SHP77 (cell line): ENCODE measurements at regions not wholly inside any gene's neighbourhood (a gene's known extent, or its start where the extent isn't known, plus 50 kb on each side); places are given as distances from the start of the nearest gene placed in this dataset.
"Not testable (repeated sequence)": the region's sequence is repeated elsewhere in the genome, so short reads cannot be mapped to it uniquely, and the experiment has no call there.

ENCODE experiments used
- DNase-seq, 2 experiments: peaks; one replicate each; lab custom pipeline; 2025; lab: John Stamatoyannopoulos, UW

- no peak for DNase-seq
Observed at GRCh38 chr11:23555085-23555484, 694.8 kb upstream of the CCDC179 start.

GRCh38 chr11:23556163-23556750, 696.0 kb upstream of the CCDC179 start:
- DNase-seq: no peak

- no peak for DNase-seq
Observed at GRCh38 chr11:23563591-23563990, 703.3 kb upstream of the CCDC179 start.

DNA sequence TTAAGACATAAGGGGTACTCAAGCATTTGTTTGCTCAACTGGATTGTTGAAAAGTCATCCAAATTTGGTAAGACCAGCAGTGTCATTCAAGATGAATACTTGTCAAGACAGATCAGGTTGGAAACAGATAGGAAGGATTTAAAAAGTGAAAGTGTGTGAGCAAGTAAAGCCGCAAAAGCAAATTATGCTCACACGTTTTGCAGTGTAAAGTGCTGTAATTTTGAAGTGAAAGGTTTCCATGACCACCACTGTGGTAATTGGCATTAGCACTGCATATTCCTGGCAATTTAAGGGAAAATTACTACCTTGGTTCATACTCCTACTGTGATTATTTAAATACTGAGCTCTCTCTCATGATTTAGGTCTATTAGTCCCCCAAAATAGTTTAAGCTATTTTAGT, 704.1 kb upstream of the CCDC179 start:
- DNase-seq: no peak

- no peak for DNase-seq
Observed at GRCh38 chr11:23569134-23569533, 708.9 kb upstream of the CCDC179 start.

DNA sequence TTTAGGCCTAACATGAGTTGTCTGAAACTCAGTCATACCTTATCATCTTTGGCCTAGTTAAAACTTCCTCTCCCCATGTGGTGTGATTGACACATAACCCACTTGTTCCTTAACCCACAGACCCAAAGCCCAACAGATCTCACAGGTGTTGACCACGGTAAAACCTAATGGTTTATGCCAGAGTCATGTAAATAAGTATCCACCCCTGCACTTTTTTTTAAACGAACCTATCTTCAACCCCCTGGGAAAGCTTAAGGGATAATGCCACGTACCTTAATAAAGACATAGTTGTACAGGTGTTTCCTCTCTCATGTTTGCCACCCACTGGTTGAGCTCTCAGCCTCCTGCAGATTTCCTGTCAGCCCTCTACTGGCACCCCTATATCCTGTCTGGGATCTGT, 709.3 kb upstream of the CCDC179 start:
- no peak for DNase-seq

DNA sequence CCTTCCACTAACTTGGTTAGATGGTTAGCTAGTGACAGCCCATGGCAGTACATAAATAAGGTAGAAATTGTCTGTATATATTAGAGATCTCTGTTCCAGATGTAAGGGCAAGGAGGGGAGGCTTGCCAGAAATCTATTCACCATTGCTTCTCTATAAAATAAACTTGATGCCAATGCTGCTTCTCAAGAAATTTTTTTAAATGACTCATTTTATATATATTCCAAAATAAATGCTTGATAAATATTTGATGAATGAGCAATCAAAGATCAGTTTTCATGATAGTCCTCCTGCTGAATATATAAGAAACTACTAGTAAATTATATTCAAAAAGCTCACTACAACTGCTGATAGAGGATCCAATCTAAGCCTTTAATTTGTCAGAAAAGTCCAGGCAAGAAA, 710.6 kb upstream of the CCDC179 start:
- DNase-seq: no peak

DNA sequence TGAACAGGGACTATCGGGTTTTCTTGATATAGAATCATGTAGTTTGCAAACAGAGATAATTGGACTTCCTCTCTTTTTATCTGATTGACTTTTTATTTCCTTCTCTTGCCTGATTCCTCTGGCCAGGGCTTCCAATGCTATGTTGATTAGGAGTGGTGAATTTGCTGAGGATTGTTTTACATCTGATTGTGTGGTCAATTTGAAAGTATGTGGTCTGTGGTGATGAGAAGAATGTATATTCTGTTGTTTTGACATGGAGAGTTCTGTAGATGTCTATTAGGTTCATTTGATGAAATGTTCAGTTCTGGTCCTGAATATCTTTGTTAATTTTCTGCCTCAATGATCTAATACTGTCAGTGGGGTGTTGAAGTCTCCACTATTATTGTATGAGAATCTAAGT, 713.2 kb upstream of the CCDC179 start:
- no peak for DNase-seq

- DNase-seq: no peak
Observed at GRCh38 chr11:23574149-23574548, 713.9 kb upstream of the CCDC179 start.

DNA sequence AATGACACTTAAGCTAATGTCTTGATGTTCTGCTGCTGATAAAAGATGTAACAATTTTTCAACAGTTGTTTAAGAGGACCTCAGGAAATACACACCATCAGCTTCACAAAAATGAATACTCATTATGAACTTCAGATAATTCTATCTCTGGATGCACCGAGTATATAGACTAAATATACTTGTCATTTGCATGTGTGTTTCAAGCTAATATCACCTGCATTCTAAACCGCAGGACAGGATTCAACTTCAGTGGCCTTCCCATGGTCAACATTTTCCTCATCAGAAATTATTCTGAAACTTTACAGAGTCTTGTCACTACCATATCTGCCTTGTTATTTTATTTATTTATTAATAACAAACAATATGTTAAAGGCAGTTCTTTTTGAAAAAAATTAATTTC, 717.0 kb upstream of the CCDC179 start:
- no peak for DNase-seq

DNA sequence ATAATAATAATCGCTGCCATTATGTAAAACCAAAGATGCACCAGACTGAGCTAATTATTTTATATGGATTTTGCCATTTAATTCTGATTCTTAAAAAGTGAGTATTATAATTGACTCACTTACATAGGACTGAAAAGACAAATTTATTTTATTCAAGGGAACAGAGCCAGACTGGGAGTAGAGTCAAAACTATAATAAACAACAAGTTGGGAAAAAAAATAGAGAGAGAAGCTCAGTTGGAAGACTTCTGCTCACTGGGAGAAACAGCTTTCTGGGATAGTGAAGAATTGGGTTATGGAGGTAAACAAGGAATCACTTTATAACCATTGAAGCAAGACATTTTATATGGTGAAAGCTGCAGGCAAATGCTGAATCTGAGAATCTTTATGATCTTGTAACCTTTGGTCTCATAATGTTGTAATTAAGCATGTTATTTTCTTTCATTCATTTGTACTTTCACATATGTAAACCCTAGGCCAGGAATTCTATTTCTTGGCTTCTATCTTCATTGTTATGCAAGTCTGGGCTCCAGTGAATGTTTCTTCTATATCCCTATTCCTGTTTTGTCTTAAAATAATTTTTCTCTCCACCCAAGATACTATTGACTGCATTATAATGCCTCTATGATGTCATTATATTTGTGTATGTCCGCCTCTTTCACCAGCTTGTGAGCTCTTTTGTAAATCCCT, 725.3 kb upstream of the CCDC179 start:
- no peak for DNase-seq

DNA sequence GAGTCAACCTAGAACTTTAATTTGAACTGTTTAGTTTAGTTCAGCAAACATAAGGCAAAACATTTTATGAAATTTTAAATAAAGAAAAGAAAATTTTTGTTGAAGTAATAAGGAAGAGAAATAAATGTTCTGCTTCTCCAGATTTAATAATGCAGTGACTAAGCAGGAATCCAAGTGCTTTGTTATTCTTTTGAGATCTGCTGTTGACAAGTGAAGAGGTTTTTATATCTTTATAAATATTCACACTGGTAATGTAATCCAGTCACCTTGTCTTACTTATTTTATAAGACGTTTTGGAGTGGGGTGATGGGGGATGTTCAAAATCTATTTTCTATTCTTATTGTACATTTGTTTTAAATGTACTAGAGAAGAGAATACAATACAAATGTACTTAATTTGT, 725.9 kb upstream of the CCDC179 start:
- no peak for DNase-seq

GRCh38 chr11:23590596-23591308, 730.5 kb upstream of the CCDC179 start:
- no peak for DNase-seq

GRCh38 chr11:23594755-23595154, 734.5 kb upstream of the CCDC179 start:
- no peak for DNase-seq

DNA sequence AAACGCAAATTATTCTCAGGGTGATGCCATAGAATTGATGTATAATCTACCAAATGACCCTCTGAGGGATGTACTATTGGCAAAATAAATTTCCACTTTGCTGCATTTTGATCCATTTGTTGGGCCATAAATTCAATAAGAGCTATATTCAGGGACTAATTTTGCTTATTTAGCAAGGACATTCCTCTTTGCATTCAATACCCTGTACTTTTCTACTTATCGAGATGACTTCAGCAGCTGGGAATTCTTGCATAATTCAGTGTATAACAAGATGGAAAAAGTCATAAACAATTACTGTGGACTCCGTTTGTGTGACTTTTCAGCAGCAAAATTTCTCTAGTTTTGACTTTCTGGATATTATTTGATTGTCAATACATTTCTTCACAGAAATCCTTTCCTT, 744.7 kb upstream of the CCDC179 start:
- no peak for DNase-seq

DNA sequence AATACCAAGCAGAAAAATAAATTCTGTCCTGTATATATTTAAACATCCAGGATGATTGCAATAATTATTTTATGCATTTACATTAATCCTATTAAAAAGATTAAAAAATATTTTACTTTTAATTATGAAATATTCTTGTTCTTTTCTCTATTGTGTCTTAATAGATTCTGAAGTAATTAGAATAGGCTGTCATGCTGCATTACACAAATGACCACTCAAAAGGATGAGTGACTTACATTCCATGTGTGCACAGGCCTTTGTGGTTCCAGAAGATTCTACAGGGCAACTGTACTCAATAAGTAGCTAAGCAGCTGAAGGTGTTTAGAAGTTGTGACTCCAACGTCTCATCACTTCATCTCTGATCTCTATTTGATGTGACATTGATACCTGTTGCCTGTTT, 745.9 kb upstream of the CCDC179 start:
- DNase-seq: no peak

- DNase-seq: no peak
Observed at GRCh38 chr11:23611726-23612125, 751.5 kb upstream of the CCDC179 start.

DNA sequence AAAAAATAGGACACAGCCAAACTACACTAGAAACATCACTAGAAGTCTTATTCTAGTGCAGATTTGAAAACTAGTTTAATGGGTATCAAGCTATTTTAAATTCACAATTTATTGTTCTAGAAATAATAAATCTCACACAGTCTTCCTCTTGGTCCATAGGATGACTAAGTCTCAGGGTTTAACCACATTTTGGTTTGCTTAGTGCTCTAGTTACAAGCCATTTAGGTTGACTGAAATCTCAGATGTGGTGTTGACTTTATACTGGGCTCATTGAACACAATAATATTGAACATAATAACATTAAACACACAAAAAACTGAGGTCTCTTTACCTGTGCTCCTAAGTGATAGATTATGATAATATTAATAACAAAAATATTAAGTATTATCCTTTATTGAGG, 760.3 kb upstream of the CCDC179 start:
- no peak for DNase-seq

DNA sequence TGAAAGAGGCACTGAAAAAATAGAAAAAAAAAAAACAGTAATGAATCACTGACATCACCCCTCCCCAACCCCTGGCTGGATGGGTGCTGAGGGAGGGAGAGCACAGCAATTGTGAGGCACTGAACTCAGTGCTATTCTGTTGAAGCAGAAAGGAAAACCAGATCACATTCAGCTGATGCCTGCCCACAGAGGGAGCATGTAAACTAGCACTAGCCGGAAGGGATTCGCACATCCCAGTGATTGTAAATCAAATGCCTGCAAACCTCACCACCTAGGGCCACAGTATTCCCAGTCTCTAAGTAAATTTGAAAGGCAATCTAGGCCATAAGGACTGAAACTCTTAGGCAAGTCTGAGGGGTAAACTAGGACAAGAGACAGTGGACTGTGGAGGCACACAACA, 772.0 kb upstream of the CCDC179 start:
- no peak for DNase-seq

DNA sequence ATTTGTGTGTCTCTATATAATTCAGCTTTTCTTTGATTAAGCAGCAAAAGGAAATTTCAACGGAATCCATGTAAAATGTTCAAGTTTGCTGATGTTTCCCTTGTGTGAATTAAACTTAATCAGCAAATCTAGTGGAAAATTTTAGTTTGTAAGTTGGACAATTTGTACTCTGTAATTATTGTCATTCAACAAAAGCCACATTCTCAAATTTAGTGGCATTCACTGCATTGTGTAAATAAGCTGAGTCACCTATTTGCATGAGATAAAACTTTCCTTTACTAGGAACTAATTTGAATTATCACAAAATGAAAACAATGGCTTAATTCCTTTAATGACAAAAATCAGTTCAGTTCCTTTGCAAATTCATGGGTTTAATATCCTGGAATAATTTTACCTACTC, 784.2 kb upstream of the CCDC179 start:
- DNase-seq: no peak

DNA sequence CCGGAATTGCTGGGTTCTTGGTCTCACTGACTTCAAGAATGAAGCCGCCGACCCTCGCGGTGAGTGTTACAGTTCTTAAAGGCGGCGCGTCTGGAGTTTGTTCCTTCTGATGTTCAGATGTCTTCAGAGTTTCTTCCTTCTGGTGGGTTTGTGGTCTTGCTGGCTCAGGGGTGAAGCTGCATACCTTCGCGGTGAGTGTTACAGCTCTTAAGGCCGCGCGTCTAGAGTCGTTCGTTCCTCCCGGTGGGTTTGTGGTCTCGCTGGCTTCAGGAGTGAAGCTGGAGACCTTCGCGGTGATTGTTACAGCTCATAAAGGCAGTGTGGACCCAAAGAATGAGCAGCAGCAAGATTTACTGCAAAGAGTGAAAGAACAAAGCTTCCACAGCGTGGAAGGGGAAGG, 792.1 kb upstream of the CCDC179 start:
- not testable (repeated sequence) for DNase-seq

- DNase-seq: no peak
Observed at GRCh38 chr11:23653071-23653675, 792.9 kb upstream of the CCDC179 start.

- no peak for DNase-seq
Observed at GRCh38 chr11:23668324-23668723, 808.0 kb upstream of the CCDC179 start.
